Testis (tissue), 2 donors: ENCODE measurements at regions not wholly inside any gene's neighbourhood (a gene's known extent, or its start where the extent isn't known, plus 50 kb on each side); places are given as distances from the start of the nearest gene placed in this dataset.

Source experiments
- POLR2A ChIP-seq: fragments of 450-650 bp; IDR thresholded peaks from one replicate; pipeline ENCODE4 v1.6.1; 2017; ENCODE audit warnings: antibody characterized with exemption, mild to moderate bottlenecking, moderate library complexity
- TF ChIP-seq, protein P1 (sequence below), 3 experiments: fragments of 450-650 bp in 2 of 3; fragments of 200-600 bp in 1 of 3; sonication (generic) in 1 of 3; IDR thresholded peaks; one replicate each; pipeline ENCODE4 v1.5.1; 2016 to 2019; ENCODE audit warnings: antibody characterized with exemption in 3 of 3, mild to moderate bottlenecking in 2 of 3, moderate library complexity in 1 of 3

DNA sequence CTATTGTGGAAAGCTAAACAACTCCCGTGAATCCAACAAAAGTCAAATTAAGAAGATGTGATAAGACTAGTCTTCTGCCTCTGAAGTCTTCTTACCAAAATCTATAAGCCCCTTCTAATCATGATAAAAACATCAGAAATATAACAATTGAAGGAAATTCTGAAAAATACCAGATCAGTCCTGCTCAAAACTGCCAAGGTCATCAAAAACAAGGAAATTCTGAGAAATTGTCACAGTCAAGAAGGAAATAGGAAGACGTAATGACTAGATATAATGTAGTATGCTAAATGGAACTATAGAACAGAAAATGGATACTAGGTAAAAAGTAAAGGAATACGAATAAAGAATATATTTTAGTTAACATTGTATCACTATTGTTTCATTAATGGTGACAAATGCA lies 314.0 kb downstream of the TMX3 start:
- TF ChIP-seq, protein P1, sequence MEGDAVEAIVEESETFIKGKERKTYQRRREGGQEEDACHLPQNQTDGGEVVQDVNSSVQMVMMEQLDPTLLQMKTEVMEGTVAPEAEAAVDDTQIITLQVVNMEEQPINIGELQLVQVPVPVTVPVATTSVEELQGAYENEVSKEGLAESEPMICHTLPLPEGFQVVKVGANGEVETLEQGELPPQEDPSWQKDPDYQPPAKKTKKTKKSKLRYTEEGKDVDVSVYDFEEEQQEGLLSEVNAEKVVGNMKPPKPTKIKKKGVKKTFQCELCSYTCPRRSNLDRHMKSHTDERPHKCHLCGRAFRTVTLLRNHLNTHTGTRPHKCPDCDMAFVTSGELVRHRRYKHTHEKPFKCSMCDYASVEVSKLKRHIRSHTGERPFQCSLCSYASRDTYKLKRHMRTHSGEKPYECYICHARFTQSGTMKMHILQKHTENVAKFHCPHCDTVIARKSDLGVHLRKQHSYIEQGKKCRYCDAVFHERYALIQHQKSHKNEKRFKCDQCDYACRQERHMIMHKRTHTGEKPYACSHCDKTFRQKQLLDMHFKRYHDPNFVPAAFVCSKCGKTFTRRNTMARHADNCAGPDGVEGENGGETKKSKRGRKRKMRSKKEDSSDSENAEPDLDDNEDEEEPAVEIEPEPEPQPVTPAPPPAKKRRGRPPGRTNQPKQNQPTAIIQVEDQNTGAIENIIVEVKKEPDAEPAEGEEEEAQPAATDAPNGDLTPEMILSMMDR (IDR thresholded peaks at IDR 0.05), result no peak
- no peak for TF ChIP-seq POLR2A
